ENCODE measurements at regions not wholly inside any gene's neighbourhood (a gene's known extent, or its start where the extent isn't known, plus 50 kb on each side); places are given as distances from the start of the nearest gene placed in this dataset.

- in situ Hi-C loops (cut with MboI; ENCODE audit: low pct_unique_long_range_greater_than_20kb, low sequenced_read_pairs, unreplicated experiment), result loop anchor here (25.0 kb wide), 1 partner anchor 409 kb away; no protein-coding TSS in a partner anchor
- no peak for DNase-seq (ENCODE audit: low spot score)
- TF ChIP-seq, protein P1, sequence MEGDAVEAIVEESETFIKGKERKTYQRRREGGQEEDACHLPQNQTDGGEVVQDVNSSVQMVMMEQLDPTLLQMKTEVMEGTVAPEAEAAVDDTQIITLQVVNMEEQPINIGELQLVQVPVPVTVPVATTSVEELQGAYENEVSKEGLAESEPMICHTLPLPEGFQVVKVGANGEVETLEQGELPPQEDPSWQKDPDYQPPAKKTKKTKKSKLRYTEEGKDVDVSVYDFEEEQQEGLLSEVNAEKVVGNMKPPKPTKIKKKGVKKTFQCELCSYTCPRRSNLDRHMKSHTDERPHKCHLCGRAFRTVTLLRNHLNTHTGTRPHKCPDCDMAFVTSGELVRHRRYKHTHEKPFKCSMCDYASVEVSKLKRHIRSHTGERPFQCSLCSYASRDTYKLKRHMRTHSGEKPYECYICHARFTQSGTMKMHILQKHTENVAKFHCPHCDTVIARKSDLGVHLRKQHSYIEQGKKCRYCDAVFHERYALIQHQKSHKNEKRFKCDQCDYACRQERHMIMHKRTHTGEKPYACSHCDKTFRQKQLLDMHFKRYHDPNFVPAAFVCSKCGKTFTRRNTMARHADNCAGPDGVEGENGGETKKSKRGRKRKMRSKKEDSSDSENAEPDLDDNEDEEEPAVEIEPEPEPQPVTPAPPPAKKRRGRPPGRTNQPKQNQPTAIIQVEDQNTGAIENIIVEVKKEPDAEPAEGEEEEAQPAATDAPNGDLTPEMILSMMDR (IDR thresholded peaks at IDR 0.05; ENCODE audit: extremely low read depth, insufficient read depth, missing control alignments), result no peak
Measured at GRCh38 chr10:21270976-21271375, 254.5 kb downstream of the SKIDA1 start.

DNA sequence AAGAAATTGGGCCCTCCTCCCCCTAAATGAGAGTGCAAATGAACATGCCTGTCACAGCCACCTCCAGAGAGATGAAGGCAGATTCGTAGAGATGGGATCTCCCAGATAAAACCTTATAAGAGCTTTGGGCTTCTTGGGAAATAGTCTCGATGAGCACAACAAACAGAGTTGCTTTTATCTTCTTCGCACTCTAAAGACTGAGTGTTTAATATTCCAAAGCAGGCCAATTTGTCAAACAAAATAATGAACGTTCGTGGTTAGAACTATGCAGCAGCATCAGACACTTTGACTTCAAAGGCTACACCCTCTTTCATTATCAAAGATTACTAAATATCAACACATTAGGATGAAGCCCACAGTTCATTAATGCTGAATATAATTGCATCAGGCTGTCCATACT is 256.2 kb downstream of the SKIDA1 start:
- DNase-seq (ENCODE audit: low spot score), result no peak
- in situ Hi-C loops (cut with MboI; ENCODE audit: low pct_unique_long_range_greater_than_20kb, low sequenced_read_pairs, unreplicated experiment), result loop anchor here (25.0 kb wide), 1 partner anchor 407 kb away; no protein-coding TSS in a partner anchor
- TF ChIP-seq, protein P1 (IDR thresholded peaks at IDR 0.05; ENCODE audit: extremely low read depth, insufficient read depth, missing control alignments), result no peak

DNA sequence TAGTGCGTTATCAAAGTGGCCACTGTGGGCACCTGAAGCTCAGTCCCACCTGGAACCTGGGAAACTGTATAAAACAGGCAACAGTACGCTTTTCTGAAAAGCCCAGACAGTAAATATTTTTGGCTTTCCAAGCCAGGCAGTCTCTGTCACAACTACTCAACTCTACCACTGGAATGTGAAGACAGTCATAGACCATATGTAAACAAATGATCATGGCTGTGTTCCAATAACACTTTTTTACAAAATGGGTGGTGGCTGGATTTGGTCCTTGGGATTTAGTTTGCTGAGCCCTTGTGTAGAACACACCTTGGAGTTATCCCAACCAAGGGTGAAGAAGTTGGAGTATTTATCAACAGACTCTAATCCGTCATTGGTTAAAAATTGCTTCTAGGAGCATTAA is 259.9 kb downstream of the SKIDA1 start:
- DNase-seq (ENCODE audit: low spot score), result no peak
- TF ChIP-seq, protein P1 (IDR thresholded peaks at IDR 0.05; ENCODE audit: extremely low read depth, insufficient read depth, missing control alignments), result no peak
- in situ Hi-C loops (cut with MboI; ENCODE audit: low pct_unique_long_range_greater_than_20kb, low sequenced_read_pairs, unreplicated experiment), result loop anchor here (25.0 kb wide), 1 partner anchor 403 kb away; no protein-coding TSS in a partner anchor

DNA sequence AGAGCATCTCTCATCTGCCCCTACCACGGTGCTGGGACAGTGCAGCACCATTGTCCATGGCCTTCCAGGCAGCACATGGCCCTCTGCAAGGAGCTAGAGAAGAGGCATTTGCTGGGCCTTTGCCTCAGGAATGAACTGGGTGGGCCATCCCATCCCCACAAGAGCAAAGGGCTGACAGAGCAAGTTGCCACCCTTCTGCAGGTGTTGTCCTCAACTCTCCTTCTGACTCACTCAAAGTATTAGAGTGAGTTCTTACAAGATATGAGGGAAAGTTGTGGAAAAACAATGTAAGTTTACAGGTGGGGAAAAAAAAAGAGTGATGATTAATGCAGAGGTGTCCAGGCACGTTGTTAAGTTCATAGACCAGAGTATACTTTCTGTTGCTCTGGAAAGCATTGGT is 261.2 kb downstream of the SKIDA1 start:
- no peak for DNase-seq (ENCODE audit: low spot score)
- in situ Hi-C loops (cut with MboI; ENCODE audit: low pct_unique_long_range_greater_than_20kb, low sequenced_read_pairs, unreplicated experiment), result loop anchor here (25.0 kb wide), 1 partner anchor 402 kb away; no protein-coding TSS in a partner anchor
- TF ChIP-seq, protein P1 (IDR thresholded peaks at IDR 0.05; ENCODE audit: extremely low read depth, insufficient read depth, missing control alignments), result no peak

- TF ChIP-seq, protein P1 (IDR thresholded peaks at IDR 0.05; ENCODE audit: extremely low read depth, insufficient read depth, missing control alignments), result no peak
- DNase-seq (ENCODE audit: low spot score), result no peak
- in situ Hi-C loops (cut with MboI; ENCODE audit: low pct_unique_long_range_greater_than_20kb, low sequenced_read_pairs, unreplicated experiment), result loop anchor here (25.0 kb wide), 1 partner anchor 402 kb away; no protein-coding TSS in a partner anchor
Measured at GRCh38 chr10:21263839-21264238, 261.6 kb downstream of the SKIDA1 start.

DNA sequence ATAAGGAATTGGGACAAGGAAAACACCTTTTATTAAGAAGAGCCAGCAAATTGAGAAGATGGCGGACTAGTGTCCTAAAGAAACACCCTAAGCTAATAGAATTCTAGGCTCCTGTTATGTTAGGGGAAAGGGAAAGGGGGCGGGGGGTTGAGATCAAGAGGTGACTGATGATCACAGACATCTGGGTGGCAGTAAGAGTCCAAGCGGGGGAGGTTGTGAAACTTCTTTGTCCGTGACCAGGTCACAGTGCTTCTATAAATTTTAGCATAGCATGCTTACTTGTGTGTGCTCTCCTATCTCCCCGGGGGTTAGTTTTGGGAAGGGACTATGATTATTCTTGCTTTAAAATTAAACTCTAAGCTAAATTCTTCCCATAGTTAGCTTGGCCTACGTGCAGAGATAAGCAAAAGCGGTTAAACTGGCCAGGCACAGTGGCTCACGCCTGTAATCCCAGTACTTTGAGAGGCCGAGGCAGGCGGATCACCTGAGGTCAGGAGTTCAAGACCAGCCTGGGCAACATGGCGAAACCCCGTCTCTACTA is 262.1 kb downstream of the SKIDA1 start:
- TF ChIP-seq, protein P1 (IDR thresholded peaks at IDR 0.05; ENCODE audit: extremely low read depth, insufficient read depth, missing control alignments), result no peak
- in situ Hi-C loops (cut with MboI; ENCODE audit: low pct_unique_long_range_greater_than_20kb, low sequenced_read_pairs, unreplicated experiment), result loop anchor here (25.0 kb wide), 1 partner anchor 401 kb away; no protein-coding TSS in a partner anchor
- DNase-seq (ENCODE audit: low spot score), result no peak

Data from GM13977 (cell line).